Endothelial cell (in vitro differentiated cells): ENCODE measurements at regions not wholly inside any gene's neighbourhood (a gene's known extent, or its start where the extent isn't known, plus 50 kb on each side); places are given as distances from the start of the nearest gene placed in this dataset.
"Not testable (repeated sequence)": the region's sequence is repeated elsewhere in the genome, so short reads cannot be mapped to it uniquely, and the experiment has no call there.

ENCODE experiments used
- DNase-seq: peaks from one replicate; pipeline ENCODE4 v3.0.0; 2021; ENCODE audit warnings: low spot score
- H3K27ac Mint-ChIP-seq: one replicate; pipeline ENCODE4 v1.8.0; 2021; ENCODE audit warnings: mixed read lengths, inconsistent platforms; ENCODE audit not compliant: unreplicated experiment
- H3K27me3 Mint-ChIP-seq: one replicate; pipeline ENCODE4 v1.8.0; 2021; ENCODE audit warnings: mild to moderate bottlenecking, moderate library complexity, mixed read lengths, inconsistent platforms; ENCODE audit not compliant: unreplicated experiment
- H3K36me3 Mint-ChIP-seq: one replicate; pipeline ENCODE4 v1.8.0; 2021; ENCODE audit warnings: mild to moderate bottlenecking, low read depth, mixed read lengths, inconsistent platforms; ENCODE audit not compliant: unreplicated experiment
- H3K4me1 Mint-ChIP-seq: one replicate; pipeline ENCODE4 v1.8.0; 2021; ENCODE audit warnings: mild to moderate bottlenecking, mixed read lengths, inconsistent platforms; ENCODE audit not compliant: unreplicated experiment
- H3K4me3 Mint-ChIP-seq: one replicate; pipeline ENCODE4 v1.8.0; 2021; ENCODE audit warnings: mild to moderate bottlenecking, mixed read lengths, inconsistent platforms; ENCODE audit not compliant: unreplicated experiment
- H3K9me3 Mint-ChIP-seq: one replicate; pipeline ENCODE4 v1.8.0; 2021; ENCODE audit warnings: mixed read lengths, inconsistent platforms; ENCODE audit not compliant: unreplicated experiment
- TF ChIP-seq, protein P1 (sequence below): fragments of 200-600 bp; sonication (generic); IDR thresholded peaks from one replicate; pipeline ENCODE4 v1.5.0; 2021; ENCODE audit warnings: antibody characterized with exemption; ENCODE audit not compliant: unreplicated experiment

DNA sequence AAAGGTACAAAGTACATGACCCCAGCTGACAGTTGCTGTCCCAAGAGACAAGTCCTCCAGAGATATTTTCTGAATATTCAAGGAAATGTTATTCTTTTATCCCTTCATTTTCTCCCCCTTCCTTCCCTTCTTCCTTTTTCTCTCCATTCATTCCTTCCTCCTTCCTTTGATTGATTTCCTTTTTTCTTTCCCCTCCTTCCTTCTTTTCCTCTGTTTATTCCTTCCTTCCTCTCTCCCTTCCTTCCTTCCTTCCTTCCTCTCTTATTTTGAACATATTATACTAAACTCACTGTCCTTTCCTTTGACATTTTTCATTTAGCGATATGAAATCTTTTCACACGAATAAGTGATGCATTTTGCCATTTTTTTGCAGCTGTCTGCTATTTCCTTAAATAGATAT, 73.2 kb upstream of the HDDC2 start:
- TF ChIP-seq, protein P1, sequence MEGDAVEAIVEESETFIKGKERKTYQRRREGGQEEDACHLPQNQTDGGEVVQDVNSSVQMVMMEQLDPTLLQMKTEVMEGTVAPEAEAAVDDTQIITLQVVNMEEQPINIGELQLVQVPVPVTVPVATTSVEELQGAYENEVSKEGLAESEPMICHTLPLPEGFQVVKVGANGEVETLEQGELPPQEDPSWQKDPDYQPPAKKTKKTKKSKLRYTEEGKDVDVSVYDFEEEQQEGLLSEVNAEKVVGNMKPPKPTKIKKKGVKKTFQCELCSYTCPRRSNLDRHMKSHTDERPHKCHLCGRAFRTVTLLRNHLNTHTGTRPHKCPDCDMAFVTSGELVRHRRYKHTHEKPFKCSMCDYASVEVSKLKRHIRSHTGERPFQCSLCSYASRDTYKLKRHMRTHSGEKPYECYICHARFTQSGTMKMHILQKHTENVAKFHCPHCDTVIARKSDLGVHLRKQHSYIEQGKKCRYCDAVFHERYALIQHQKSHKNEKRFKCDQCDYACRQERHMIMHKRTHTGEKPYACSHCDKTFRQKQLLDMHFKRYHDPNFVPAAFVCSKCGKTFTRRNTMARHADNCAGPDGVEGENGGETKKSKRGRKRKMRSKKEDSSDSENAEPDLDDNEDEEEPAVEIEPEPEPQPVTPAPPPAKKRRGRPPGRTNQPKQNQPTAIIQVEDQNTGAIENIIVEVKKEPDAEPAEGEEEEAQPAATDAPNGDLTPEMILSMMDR, result no peak
- H3K36me3 Mint-ChIP-seq, result no peaks in the 10 kb centered on the region
- no peak for DNase-seq
- H3K4me3 Mint-ChIP-seq, result no peak overlapping the region
- H3K27ac Mint-ChIP-seq, result peak overlapping the region; percentile 25
- peaks cover 35% of the 10 kb centered on the region for H3K4me1 Mint-ChIP-seq
- peaks cover 9% of the 10 kb centered on the region for H3K27me3 Mint-ChIP-seq
- no peaks in the 10 kb centered on the region for H3K9me3 Mint-ChIP-seq

DNA sequence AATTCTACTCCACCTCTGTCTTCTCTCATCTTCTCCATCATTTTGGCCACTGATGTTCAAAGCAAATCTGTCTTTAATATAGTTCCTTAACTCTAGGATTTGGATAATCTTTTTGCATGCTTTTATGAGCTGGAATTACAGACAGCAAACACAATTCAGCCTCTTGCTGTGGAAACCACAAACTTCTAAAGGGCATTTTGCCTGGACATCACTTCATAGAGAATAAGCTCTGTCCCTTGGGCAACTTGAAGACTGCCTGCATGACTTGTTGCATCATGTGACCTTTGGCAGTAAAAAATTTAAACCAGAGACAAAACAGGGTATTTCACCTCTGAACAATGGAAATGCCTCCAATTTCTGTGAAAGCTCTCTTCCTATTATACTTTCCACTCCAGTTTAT, 74.1 kb upstream of the HDDC2 start:
- no peaks in the 10 kb centered on the region for H3K36me3 Mint-ChIP-seq
- H3K4me1 Mint-ChIP-seq, result peaks cover 29% of the 10 kb centered on the region
- no peaks in the 10 kb centered on the region for H3K9me3 Mint-ChIP-seq
- TF ChIP-seq, protein P1, result no peak
- H3K27me3 Mint-ChIP-seq, result peaks cover 9% of the 10 kb centered on the region
- no peak overlapping the region for H3K4me3 Mint-ChIP-seq
- no peak overlapping the region for H3K27ac Mint-ChIP-seq
- no peak for DNase-seq

DNA sequence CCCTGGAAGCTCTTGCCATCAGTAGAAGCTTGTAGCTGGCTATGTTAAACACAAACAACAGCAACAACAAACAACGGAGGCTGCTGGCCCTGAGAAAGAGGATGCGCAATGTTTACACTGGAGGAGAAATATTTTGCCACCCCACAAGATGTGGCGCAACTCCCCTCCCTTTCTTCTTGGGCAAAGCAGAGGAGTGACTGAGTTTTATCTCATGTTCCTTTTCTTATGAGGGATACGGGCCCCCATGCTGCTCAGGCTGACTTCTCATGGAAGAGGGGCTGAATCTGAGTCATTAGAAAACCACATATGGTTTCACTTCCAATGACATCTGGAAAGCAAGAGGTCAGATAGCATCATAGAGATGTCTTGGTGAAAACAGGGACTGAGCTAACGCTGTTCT, 75.9 kb upstream of the HDDC2 start:
- TF ChIP-seq, protein P1, result no peak
- H3K27ac Mint-ChIP-seq, result peak overlapping the region; percentile 94
- H3K27me3 Mint-ChIP-seq, result peaks cover 9% of the 10 kb centered on the region
- peaks cover 28% of the 10 kb centered on the region for H3K4me1 Mint-ChIP-seq
- no peaks in the 10 kb centered on the region for H3K36me3 Mint-ChIP-seq
- no peak for DNase-seq
- H3K4me3 Mint-ChIP-seq, result no peak overlapping the region
- no peaks in the 10 kb centered on the region for H3K9me3 Mint-ChIP-seq

DNA sequence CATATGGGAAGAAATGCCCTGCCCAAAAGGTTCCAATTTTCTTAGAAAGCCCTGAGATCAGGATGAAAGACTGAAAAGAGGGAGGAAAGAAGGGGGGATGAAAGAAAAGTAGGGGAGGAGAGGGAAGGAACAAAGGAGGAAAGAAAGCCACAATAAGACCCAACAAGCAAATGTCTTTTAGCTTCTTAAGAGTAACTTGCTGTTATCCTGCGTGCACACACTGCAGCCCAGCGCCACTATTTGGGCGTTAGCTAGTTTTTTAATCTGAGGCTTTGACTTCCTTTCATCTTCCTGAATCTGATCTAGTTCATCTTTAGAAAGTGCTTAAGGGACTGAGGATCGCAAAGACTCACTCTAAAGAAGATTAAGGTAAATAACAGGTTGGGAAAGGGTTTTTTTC, 77.4 kb upstream of the HDDC2 start:
- Mint-ChIP-seq H3K27me3 (peaks cover 9% of the 10 kb centered on the region), H3K27ac (peak overlapping the region; percentile 2), H3K4me3 (no peak overlapping the region), H3K4me1 (peaks cover 28% of the 10 kb centered on the region), H3K9me3 (no peaks in the 10 kb centered on the region), H3K36me3 (no peaks in the 10 kb centered on the region)
- no peak for DNase-seq
- TF ChIP-seq, protein P1, result no peak

DNA sequence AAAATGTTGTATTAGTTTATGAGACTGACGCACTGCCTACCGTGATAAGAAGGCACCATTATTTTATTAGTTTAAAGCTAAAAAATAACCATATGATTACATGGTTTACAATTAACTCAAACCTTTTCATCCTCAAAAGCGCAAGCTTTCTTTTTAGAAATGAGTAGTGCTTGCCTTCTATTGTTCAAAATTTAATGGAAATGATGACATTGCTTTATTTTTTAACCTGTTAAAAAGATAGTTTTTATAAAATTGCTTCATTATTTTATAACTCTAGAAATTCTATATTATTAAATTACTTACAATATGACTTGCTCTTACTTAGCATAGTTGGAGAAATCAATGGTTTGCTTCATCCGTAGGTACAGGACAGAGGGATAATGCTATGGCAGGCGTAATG, 78.7 kb upstream of the HDDC2 start:
- H3K27ac Mint-ChIP-seq, result no peak overlapping the region
- H3K27me3 Mint-ChIP-seq, result peaks cover 7% of the 10 kb centered on the region
- no peaks in the 10 kb centered on the region for H3K9me3 Mint-ChIP-seq

DNA sequence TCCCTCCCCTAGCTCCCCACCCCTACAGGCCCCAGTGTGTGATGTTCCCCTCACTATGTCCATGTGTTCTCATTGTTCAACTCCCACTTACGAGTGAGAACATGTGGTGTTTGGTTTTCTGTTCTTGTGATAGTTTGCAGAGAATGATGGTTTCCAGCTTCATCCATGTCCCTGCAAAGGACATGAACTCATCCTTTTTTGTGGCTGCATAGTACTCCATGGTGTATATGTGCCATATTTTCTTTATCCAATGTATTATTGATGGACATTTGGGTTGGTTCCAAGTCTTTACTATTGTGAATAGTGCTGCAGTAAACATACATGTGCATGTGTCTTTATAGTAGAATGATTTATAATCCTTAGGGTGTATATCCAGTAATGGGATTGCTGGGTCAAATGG, 84.6 kb upstream of the HDDC2 start:
- not testable (repeated sequence) for H3K4me1 Mint-ChIP-seq, H3K9me3 Mint-ChIP-seq, DNase-seq, H3K27ac Mint-ChIP-seq, H3K4me3 Mint-ChIP-seq, H3K36me3 Mint-ChIP-seq, H3K27me3 Mint-ChIP-seq

More for the DNA sequence above, 78.7 kb upstream of the HDDC2 start:
- H3K4me3 Mint-ChIP-seq, result no peak overlapping the region
- DNase-seq, result no peak
- TF ChIP-seq, protein P1, result no peak
- H3K36me3 Mint-ChIP-seq, result no peaks in the 10 kb centered on the region
- peaks cover 28% of the 10 kb centered on the region for H3K4me1 Mint-ChIP-seq
